Choroid plexus epithelial cell (primary cell): ENCODE measurements at regions not wholly inside any gene's neighbourhood (a gene's known extent, or its start where the extent isn't known, plus 50 kb on each side); places are given as distances from the start of the nearest gene placed in this dataset.

Experiments
- DNase-seq: peaks from one replicate; pipeline ENCODE4 v3.0.0-alpha.2; 2010; ENCODE audit warnings: low read depth
- H3K4me3 ChIP-seq: 2 replicates; pipeline ENCODE4 v1.5.1; 2011; ENCODE audit warnings: low read depth, mild to moderate bottlenecking, control low read depth, low read length, moderate library complexity
- CTCF ChIP-seq: conservative IDR thresholded peaks from 2 replicates; pipeline ENCODE4 v1.5.1; 2011; ENCODE audit warnings: low read depth, mild to moderate bottlenecking, control low read depth, inconsistent platforms, low read length, moderate library complexity

GRCh38 chr18:73261243-73261642 is 393.5 kb upstream of the NETO1 start:
- TF ChIP-seq CTCF, result no peak
- no peak overlapping the region for H3K4me3 ChIP-seq
- DNase-seq, result no peak

GRCh38 chr18:73258375-73259087 is 390.7 kb upstream of the NETO1 start:
- H3K4me3 ChIP-seq, result no peak overlapping the region
- DNase-seq, result no peak
- no peak for TF ChIP-seq CTCF

GRCh38 chr18:73254564-73254963 is 386.8 kb upstream of the NETO1 start:
- TF ChIP-seq CTCF, result no peak
- H3K4me3 ChIP-seq, result no peak overlapping the region
- no peak for DNase-seq

- DNase-seq, result no peak
- H3K4me3 ChIP-seq, result no peak overlapping the region
- TF ChIP-seq CTCF, result no peak
Observed at GRCh38 chr18:73249030-73249429, 381.2 kb upstream of the NETO1 start.

GRCh38 chr18:73246763-73247162 is 379.0 kb upstream of the NETO1 start:
- TF ChIP-seq CTCF, result no peak
- H3K4me3 ChIP-seq, result no peak overlapping the region
- DNase-seq, result no peak

- H3K4me3 ChIP-seq, result no peak overlapping the region
- DNase-seq, result no peak
- no peak for TF ChIP-seq CTCF
Observed at GRCh38 chr18:73245345-73245744, 377.6 kb upstream of the NETO1 start.

- no peak for TF ChIP-seq CTCF
- H3K4me3 ChIP-seq, result no peak overlapping the region
- peak; percentile 89 for DNase-seq
Observed at GRCh38 chr18:73244401-73244800, 376.6 kb upstream of the NETO1 start.
